Erythroblast (primary cell): ENCODE measurements at regions not wholly inside any gene's neighbourhood (a gene's known extent, or its start where the extent isn't known, plus 50 kb on each side); places are given as distances from the start of the nearest gene placed in this dataset.

Experiments
- GATA1 ChIP-seq: IDR thresholded peaks from 2 replicates; pipeline ENCODE4 v1.6.1; 2011; ENCODE audit warnings: low read depth, mild to moderate bottlenecking, control low read depth, low read length, moderate library complexity
- POLR2A ChIP-seq: IDR thresholded peaks from 2 replicates; pipeline ENCODE4 v1.6.1; 2011; ENCODE audit warnings: mild to moderate bottlenecking, low read length

- TF ChIP-seq POLR2A (no peak), GATA1 (no peak)
Observed at GRCh38 chr3:5061218-5061569, 60.9 kb upstream of the ARL8B start.
